ENCODE measurements at regions not wholly inside any gene's neighbourhood (a gene's known extent, or its start where the extent isn't known, plus 50 kb on each side); places are given as distances from the start of the nearest gene placed in this dataset.

- Mint-ChIP-seq H3K27me3 (ENCODE audit: unreplicated experiment) (no peaks in the 10 kb centered on the region), H3K4me3 (ENCODE audit: unreplicated experiment) (no peak overlapping the region), H3K27ac (ENCODE audit: unreplicated experiment) (no peak overlapping the region), H3K4me1 (ENCODE audit: low read depth, unreplicated experiment) (no peaks in the 10 kb centered on the region), H3K36me3 (ENCODE audit: unreplicated experiment) (peaks cover 14% of the 10 kb centered on the region), H3K9me3 (ENCODE audit: unreplicated experiment) (peaks cover 2% of the 10 kb centered on the region)
- TF ChIP-seq, protein P1, sequence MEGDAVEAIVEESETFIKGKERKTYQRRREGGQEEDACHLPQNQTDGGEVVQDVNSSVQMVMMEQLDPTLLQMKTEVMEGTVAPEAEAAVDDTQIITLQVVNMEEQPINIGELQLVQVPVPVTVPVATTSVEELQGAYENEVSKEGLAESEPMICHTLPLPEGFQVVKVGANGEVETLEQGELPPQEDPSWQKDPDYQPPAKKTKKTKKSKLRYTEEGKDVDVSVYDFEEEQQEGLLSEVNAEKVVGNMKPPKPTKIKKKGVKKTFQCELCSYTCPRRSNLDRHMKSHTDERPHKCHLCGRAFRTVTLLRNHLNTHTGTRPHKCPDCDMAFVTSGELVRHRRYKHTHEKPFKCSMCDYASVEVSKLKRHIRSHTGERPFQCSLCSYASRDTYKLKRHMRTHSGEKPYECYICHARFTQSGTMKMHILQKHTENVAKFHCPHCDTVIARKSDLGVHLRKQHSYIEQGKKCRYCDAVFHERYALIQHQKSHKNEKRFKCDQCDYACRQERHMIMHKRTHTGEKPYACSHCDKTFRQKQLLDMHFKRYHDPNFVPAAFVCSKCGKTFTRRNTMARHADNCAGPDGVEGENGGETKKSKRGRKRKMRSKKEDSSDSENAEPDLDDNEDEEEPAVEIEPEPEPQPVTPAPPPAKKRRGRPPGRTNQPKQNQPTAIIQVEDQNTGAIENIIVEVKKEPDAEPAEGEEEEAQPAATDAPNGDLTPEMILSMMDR (IDR thresholded peaks at IDR 0.05; ENCODE audit: partially characterized antibody, unreplicated experiment) = no peak
- DNase-seq = no peak
Observed at GRCh38 chr4:138756519-138756918, 259.1 kb upstream of the NOCT start.

DNA sequence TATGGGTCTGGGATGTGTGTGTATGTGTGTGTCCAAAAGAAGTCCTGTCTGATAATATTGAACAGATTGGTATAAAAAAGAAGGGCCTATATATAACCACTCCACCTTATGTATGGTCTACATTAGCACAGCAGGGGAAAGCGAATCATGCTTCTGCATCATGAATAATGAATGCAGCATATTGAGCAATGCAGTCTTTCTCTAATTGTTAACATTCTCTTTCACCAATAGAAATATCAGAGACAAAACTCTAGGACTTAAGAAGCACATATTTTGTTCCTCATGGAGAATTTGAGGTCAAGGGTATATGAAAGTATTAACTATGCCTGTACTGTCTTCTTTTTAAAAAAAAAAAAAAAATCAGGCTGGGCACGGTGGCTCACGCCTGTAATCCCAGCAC lies 264.3 kb upstream of the NOCT start:
- Mint-ChIP-seq H3K4me3 (ENCODE audit: unreplicated experiment) (no peak overlapping the region), H3K4me1 (ENCODE audit: low read depth, unreplicated experiment) (no peaks in the 10 kb centered on the region), H3K27ac (ENCODE audit: unreplicated experiment) (no peak overlapping the region), H3K27me3 (ENCODE audit: unreplicated experiment) (no peaks in the 10 kb centered on the region), H3K9me3 (ENCODE audit: unreplicated experiment) (peaks cover 2% of the 10 kb centered on the region), H3K36me3 (ENCODE audit: unreplicated experiment) (peaks cover 14% of the 10 kb centered on the region)
- TF ChIP-seq, protein P1 (IDR thresholded peaks at IDR 0.05; ENCODE audit: partially characterized antibody, unreplicated experiment) = no peak
- no peak for DNase-seq

DNA sequence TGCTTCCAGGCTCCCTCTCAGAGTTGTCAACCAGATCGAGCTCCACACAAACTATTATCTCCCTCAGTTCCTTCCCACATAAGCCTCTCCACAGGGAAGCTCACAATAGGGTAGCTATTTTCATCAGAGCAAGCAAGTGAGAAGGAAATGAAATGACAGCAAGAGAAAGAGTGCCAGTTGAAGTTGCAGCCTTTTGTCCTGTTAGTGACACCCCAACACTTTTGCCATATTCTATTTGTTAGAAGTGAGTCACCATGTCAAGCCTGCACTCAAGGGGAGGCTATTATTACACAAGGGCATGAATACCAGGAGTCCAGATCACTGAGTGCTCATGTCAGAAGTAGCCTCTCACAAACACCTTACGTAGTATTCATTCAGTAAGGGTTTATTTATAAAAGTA lies 266.3 kb upstream of the NOCT start:
- TF ChIP-seq, protein P1 (IDR thresholded peaks at IDR 0.05; ENCODE audit: partially characterized antibody, unreplicated experiment) = no peak
- no peak overlapping the region for H3K27ac Mint-ChIP-seq (ENCODE audit: unreplicated experiment)
- DNase-seq = no peak
- H3K4me3 Mint-ChIP-seq (ENCODE audit: unreplicated experiment) = no peak overlapping the region
- peaks cover 14% of the 10 kb centered on the region for H3K36me3 Mint-ChIP-seq (ENCODE audit: unreplicated experiment)
- H3K4me1 Mint-ChIP-seq (ENCODE audit: low read depth, unreplicated experiment) = no peaks in the 10 kb centered on the region
- H3K27me3 Mint-ChIP-seq (ENCODE audit: unreplicated experiment) = no peaks in the 10 kb centered on the region
- H3K9me3 Mint-ChIP-seq (ENCODE audit: unreplicated experiment) = peaks cover 2% of the 10 kb centered on the region

- Mint-ChIP-seq H3K27me3 (ENCODE audit: unreplicated experiment) (no peaks in the 10 kb centered on the region), H3K36me3 (ENCODE audit: unreplicated experiment) (peaks cover 13% of the 10 kb centered on the region), H3K4me3 (ENCODE audit: unreplicated experiment) (no peak overlapping the region), H3K27ac (ENCODE audit: unreplicated experiment) (no peak overlapping the region), H3K9me3 (ENCODE audit: unreplicated experiment) (peaks cover 4% of the 10 kb centered on the region), H3K4me1 (ENCODE audit: low read depth, unreplicated experiment) (no peaks in the 10 kb centered on the region)
- no peak for DNase-seq
- TF ChIP-seq, protein P1 (IDR thresholded peaks at IDR 0.05; ENCODE audit: partially characterized antibody, unreplicated experiment) = no peak
Observed at GRCh38 chr4:138741766-138742377, 273.7 kb upstream of the NOCT start.

DNA sequence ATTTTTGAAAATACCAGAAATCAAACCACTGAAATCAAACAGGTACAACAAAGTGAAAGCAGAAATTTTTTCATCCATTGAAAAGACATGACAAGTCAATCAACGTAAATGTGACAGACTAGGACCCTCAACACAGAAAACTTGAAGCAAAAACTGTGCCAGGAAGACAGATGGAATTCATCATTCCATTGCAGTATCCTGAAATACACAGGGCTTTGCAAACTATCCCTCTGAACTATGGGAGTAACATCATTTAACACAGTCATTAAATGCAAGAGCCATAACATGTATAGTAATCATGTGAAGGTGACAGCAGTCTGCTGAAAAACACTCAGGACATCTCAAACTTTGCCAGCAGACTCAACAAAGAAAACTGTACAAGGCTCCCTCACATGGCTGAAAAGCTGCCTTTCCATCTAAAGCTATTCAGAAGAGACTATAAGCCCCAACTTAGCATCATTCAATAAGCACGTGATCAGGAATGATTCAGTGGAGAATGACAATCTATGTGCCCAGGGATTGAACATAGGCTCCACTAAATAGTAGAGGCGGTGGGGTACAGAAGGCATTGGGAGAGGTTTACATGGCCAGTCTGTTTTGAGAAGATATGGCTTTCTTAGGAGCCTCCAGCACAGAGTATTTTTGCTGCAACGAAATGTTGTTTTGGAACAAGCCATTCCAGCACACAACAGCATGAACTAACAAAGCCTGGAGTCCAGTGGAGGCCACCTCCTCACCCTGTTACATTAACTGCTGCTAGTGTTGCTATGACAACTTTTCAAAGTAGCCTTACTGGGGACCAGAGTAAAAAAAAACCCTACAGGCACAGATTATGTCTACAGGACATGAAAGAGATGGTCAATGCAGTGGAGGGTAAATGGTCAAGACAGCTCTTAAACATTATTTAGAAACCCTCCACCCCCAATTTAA lies 274.5 kb upstream of the NOCT start:
- Mint-ChIP-seq H3K9me3 (ENCODE audit: unreplicated experiment) (peaks cover 4% of the 10 kb centered on the region), H3K27me3 (ENCODE audit: unreplicated experiment) (no peaks in the 10 kb centered on the region), H3K27ac (ENCODE audit: unreplicated experiment) (no peak overlapping the region), H3K4me1 (ENCODE audit: low read depth, unreplicated experiment) (no peaks in the 10 kb centered on the region), H3K36me3 (ENCODE audit: unreplicated experiment) (peaks cover 13% of the 10 kb centered on the region), H3K4me3 (ENCODE audit: unreplicated experiment) (no peak overlapping the region)
- TF ChIP-seq, protein P1 (IDR thresholded peaks at IDR 0.05; ENCODE audit: partially characterized antibody, unreplicated experiment) = no peak
- DNase-seq = no peak
